Liver (tissue), 3 donors: ENCODE measurements at regions not wholly inside any gene's neighbourhood (a gene's known extent, or its start where the extent isn't known, plus 50 kb on each side); places are given as distances from the start of the nearest gene placed in this dataset.

Experiments used
- FOXA1 ChIP-seq: IDR thresholded peaks from 2 replicates; pipeline ENCODE4 v1.6.1; 2016; ENCODE audit warnings: antibody characterized with exemption
- JUND ChIP-seq, 2 donors: IDR thresholded peaks; 2 replicates each; pipeline ENCODE4 v1.6.1; 2016; ENCODE audit warnings: antibody characterized with exemption in 2 of 2
- RAD21 ChIP-seq, 2 donors: IDR thresholded peaks; 2 replicates each; pipeline ENCODE4 v1.6.1; 2016; ENCODE audit warnings: antibody characterized with exemption in 2 of 2, mild to moderate bottlenecking in 2 of 2
- RXRA ChIP-seq, 2 donors: IDR thresholded peaks; 2 replicates each; pipeline ENCODE4 v1.6.1; 2017 to 2018; ENCODE audit warnings: antibody characterized with exemption in 2 of 2, mild to moderate bottlenecking in 1 of 2
- SP1 ChIP-seq: IDR thresholded peaks from 2 replicates; pipeline ENCODE4 v1.6.1; 2018; ENCODE audit warnings: antibody characterized with exemption, mild to moderate bottlenecking
- TAF1 ChIP-seq: conservative IDR thresholded peaks from 2 replicates; pipeline ENCODE4 v1.6.1; 2016; ENCODE audit warnings: antibody characterized with exemption, mild to moderate bottlenecking
- YY1 ChIP-seq: IDR thresholded peaks from 2 replicates; pipeline ENCODE4 v1.6.1; 2016; ENCODE audit warnings: antibody characterized with exemption, mild to moderate bottlenecking
- TF ChIP-seq, protein P1 (sequence below): IDR thresholded peaks from 2 replicates; pipeline ENCODE4 v1.6.1; 2016; ENCODE audit warnings: antibody characterized with exemption, mild to moderate bottlenecking
- TF ChIP-seq, protein P2 (sequence below): fragments of 150-350 bp; IDR thresholded peaks from 2 replicates; pipeline ENCODE4 v1.5.1; 2017; ENCODE audit warnings: improper control_type of control experiment, low read depth, low read length; ENCODE audit not compliant: missing input control
- TF ChIP-seq, protein P3 (sequence below): IDR thresholded peaks from 2 replicates; pipeline ENCODE4 v1.6.1; 2016; ENCODE audit warnings: antibody characterized with exemption
- TF ChIP-seq, protein P4 (sequence below): IDR thresholded peaks from 2 replicates; pipeline ENCODE4 v1.6.1; 2016; ENCODE audit warnings: antibody characterized with exemption
- donor health status: healthy.
- donor health status: healthy.

DNA sequence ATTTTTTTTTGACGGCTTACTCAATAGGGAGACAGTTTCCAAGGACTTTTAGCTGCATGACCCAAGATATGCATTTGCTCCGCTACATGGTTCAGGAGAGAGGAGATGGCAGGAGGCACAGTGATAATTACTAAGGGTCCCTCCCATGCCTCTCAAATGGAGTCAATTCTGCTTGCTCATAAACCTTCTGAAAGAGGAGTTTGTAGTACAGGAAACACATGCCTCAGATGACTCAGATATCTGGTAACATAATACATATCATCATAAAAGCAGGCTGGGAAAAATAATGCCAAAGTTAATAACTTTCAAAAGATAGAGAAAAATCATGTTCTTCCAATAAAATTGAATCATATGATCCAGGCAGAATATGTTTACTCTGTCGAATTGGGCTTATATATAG, 97.6 kb upstream of the DEFB112 start:
- TF ChIP-seq, protein P1, sequence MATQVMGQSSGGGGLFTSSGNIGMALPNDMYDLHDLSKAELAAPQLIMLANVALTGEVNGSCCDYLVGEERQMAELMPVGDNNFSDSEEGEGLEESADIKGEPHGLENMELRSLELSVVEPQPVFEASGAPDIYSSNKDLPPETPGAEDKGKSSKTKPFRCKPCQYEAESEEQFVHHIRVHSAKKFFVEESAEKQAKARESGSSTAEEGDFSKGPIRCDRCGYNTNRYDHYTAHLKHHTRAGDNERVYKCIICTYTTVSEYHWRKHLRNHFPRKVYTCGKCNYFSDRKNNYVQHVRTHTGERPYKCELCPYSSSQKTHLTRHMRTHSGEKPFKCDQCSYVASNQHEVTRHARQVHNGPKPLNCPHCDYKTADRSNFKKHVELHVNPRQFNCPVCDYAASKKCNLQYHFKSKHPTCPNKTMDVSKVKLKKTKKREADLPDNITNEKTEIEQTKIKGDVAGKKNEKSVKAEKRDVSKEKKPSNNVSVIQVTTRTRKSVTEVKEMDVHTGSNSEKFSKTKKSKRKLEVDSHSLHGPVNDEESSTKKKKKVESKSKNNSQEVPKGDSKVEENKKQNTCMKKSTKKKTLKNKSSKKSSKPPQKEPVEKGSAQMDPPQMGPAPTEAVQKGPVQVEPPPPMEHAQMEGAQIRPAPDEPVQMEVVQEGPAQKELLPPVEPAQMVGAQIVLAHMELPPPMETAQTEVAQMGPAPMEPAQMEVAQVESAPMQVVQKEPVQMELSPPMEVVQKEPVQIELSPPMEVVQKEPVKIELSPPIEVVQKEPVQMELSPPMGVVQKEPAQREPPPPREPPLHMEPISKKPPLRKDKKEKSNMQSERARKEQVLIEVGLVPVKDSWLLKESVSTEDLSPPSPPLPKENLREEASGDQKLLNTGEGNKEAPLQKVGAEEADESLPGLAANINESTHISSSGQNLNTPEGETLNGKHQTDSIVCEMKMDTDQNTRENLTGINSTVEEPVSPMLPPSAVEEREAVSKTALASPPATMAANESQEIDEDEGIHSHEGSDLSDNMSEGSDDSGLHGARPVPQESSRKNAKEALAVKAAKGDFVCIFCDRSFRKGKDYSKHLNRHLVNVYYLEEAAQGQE, result no peak
- TF ChIP-seq, protein P2, sequence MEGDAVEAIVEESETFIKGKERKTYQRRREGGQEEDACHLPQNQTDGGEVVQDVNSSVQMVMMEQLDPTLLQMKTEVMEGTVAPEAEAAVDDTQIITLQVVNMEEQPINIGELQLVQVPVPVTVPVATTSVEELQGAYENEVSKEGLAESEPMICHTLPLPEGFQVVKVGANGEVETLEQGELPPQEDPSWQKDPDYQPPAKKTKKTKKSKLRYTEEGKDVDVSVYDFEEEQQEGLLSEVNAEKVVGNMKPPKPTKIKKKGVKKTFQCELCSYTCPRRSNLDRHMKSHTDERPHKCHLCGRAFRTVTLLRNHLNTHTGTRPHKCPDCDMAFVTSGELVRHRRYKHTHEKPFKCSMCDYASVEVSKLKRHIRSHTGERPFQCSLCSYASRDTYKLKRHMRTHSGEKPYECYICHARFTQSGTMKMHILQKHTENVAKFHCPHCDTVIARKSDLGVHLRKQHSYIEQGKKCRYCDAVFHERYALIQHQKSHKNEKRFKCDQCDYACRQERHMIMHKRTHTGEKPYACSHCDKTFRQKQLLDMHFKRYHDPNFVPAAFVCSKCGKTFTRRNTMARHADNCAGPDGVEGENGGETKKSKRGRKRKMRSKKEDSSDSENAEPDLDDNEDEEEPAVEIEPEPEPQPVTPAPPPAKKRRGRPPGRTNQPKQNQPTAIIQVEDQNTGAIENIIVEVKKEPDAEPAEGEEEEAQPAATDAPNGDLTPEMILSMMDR, result no peak
- TF ChIP-seq RAD21 (IDR thresholded peaks at IDR 0.05) (no peak), SP1 (no peak), JUND (IDR thresholded peaks at IDR 0.05) (no peak), TAF1 (no peak), YY1 (no peak), FOXA1 (no peak), RXRA (IDR thresholded peaks at IDR 0.05) (no peak)
- TF ChIP-seq, protein P3, sequence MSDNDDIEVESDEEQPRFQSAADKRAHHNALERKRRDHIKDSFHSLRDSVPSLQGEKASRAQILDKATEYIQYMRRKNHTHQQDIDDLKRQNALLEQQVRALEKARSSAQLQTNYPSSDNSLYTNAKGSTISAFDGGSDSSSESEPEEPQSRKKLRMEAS, result no peak
- TF ChIP-seq, protein P4, sequence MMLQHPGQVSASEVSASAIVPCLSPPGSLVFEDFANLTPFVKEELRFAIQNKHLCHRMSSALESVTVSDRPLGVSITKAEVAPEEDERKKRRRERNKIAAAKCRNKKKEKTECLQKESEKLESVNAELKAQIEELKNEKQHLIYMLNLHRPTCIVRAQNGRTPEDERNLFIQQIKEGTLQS, result no peak
